Choroid plexus epithelial cell (primary cell): ENCODE measurements at regions not wholly inside any gene's neighbourhood (a gene's known extent, or its start where the extent isn't known, plus 50 kb on each side); places are given as distances from the start of the nearest gene placed in this dataset.

Source experiments
- DNase-seq: peaks from one replicate; pipeline ENCODE4 v3.0.0-alpha.2; 2010; ENCODE audit warnings: low read depth
- H3K4me3 ChIP-seq: 2 replicates; pipeline ENCODE4 v1.5.1; 2011; ENCODE audit warnings: low read depth, mild to moderate bottlenecking, control low read depth, low read length, moderate library complexity
- CTCF ChIP-seq: conservative IDR thresholded peaks from 2 replicates; pipeline ENCODE4 v1.5.1; 2011; ENCODE audit warnings: low read depth, mild to moderate bottlenecking, control low read depth, inconsistent platforms, low read length, moderate library complexity

- no peak for DNase-seq
- TF ChIP-seq CTCF, result no peak
- H3K4me3 ChIP-seq, result no peak overlapping the region
These were observed 536.6 kb downstream of the DTWD2 start for GRCh38 chr5:118451697-118452247.

GRCh38 chr5:118450554-118451332 lies 537.6 kb downstream of the DTWD2 start:
- no peak for TF ChIP-seq CTCF
- DNase-seq, result no peak
- H3K4me3 ChIP-seq, result no peak overlapping the region

GRCh38 chr5:118447350-118447749 lies 541.0 kb downstream of the DTWD2 start:
- no peak overlapping the region for H3K4me3 ChIP-seq
- TF ChIP-seq CTCF, result no peak
- DNase-seq, result no peak

GRCh38 chr5:118441956-118442355 lies 546.4 kb downstream of the DTWD2 start:
- DNase-seq, result no peak
- no peak overlapping the region for H3K4me3 ChIP-seq
- TF ChIP-seq CTCF, result no peak

- no peak overlapping the region for H3K4me3 ChIP-seq
- DNase-seq, result no peak
- TF ChIP-seq CTCF, result no peak
These were observed 547.3 kb downstream of the DTWD2 start for GRCh38 chr5:118441034-118441433.

GRCh38 chr5:118440496-118440895 lies 547.9 kb downstream of the DTWD2 start:
- H3K4me3 ChIP-seq, result no peak overlapping the region
- no peak for DNase-seq
- TF ChIP-seq CTCF, result no peak

GRCh38 chr5:118439831-118440230 lies 548.5 kb downstream of the DTWD2 start:
- no peak for TF ChIP-seq CTCF
- H3K4me3 ChIP-seq, result no peak overlapping the region
- no peak for DNase-seq
